Gastrocnemius medialis (tissue), 4 donors: ENCODE measurements at regions not wholly inside any gene's neighbourhood (a gene's known extent, or its start where the extent isn't known, plus 50 kb on each side); places are given as distances from the start of the nearest gene placed in this dataset.

Experiments used
- ATAC-seq, 2 donors: fragments of 150-250 bp; one replicate each; pipeline ENCODE4 v1.9.1; 2016
- DNase-seq, 2 donors: peaks; one replicate each; pipeline ENCODE4 v3.0.0-alpha.2; 2019
- H3K27ac ChIP-seq, 4 donors: fragments of 200-600 bp; sonication (generic); 1 replicate in 1 of 4; 2 replicates in 3 of 4; pipeline ENCODE4 v1.5.1; 2016 to 2018; ENCODE audit warnings: mild to moderate bottlenecking in 2 of 4, moderate library complexity in 1 of 4
- H3K27me3 ChIP-seq, 3 donors: fragments of 200-600 bp; sonication (generic) in 2 of 3; 1 replicate in 1 of 3; 2 replicates in 2 of 3; pipeline versions ENCODE4 v1.5.1 to v1.6.0; 2016 to 2019; ENCODE audit warnings: mild to moderate bottlenecking in 1 of 3, moderate library complexity in 1 of 3
- H3K36me3 ChIP-seq, 2 donors: fragments of 200-600 bp; sonication (generic) in 1 of 2; one replicate each; pipeline ENCODE4 v1.5.1; 2017 to 2018
- H3K4me1 ChIP-seq, 2 donors: fragments of 200-600 bp; sonication (generic) in 1 of 2; one replicate each; pipeline ENCODE4 v1.5.1; 2016 to 2017; ENCODE audit warnings: mild to moderate bottlenecking in 2 of 2
- H3K4me3 ChIP-seq, 4 donors: fragments of 200-600 bp; sonication (generic) in 3 of 4; 1 replicate in 1 of 4; 2 replicates in 3 of 4; pipeline ENCODE4 v1.5.1; 2016 to 2019; ENCODE audit warnings: mild to moderate bottlenecking in 2 of 4
- H3K9me3 ChIP-seq, 3 donors: fragments of 200-600 bp; sonication (generic) in 2 of 3; 1 replicate in 1 of 3; 2 replicates in 2 of 3; pipeline ENCODE4 v1.5.1; 2016 to 2019
- POLR2A ChIP-seq, 2 donors: fragments of 450-650 bp; IDR thresholded peaks; one replicate each; pipeline ENCODE4 v1.6.1; 2017; ENCODE audit warnings: antibody characterized with exemption in 2 of 2, mild to moderate bottlenecking in 2 of 2, moderate library complexity in 2 of 2
- in situ Hi-C, 4 donors: fragments of 200-750 bp; cut with MboI; loops; one replicate each; pipeline versions ENCODE4 v1.15.0 to v1.8.0; 2017; ENCODE audit warnings: low sequenced_read_pairs in 4 of 4
- intact Hi-C: fragments of 100-400 bp; cut with DNase I; formaldehyde crosslinking; loops from one replicate; pipeline ENCODE4 v1.15.1; 2023; ENCODE audit warnings: low total_unique reads
- TF ChIP-seq, protein P1 (sequence below), 5 experiments: fragments of 450-650 bp in 3 of 5; fragments of 200-600 bp in 2 of 5; sonication (generic) in 2 of 5; IDR thresholded peaks in 4 of 5; conservative IDR thresholded peaks in 1 of 5; 1 replicate in 4 of 5; 2 replicates in 1 of 5; pipeline ENCODE4 v1.5.1; 2016 to 2019; ENCODE audit warnings: antibody characterized with exemption in 5 of 5, mild to moderate bottlenecking in 3 of 5, moderate library complexity in 3 of 5

GRCh38 chr2:145957929-145958328, 1438.0 kb upstream of the ZEB2 start:
- no peak for DNase-seq
- no peak overlapping the region for H3K27ac ChIP-seq
- H3K36me3 ChIP-seq, result no peaks in the 10 kb centered on the region
- no peaks in the 10 kb centered on the region for H3K9me3 ChIP-seq
- H3K4me3 ChIP-seq, result no peak overlapping the region
- no peak for ATAC-seq
- no peaks in the 10 kb centered on the region for H3K4me1 ChIP-seq
- intact Hi-C loops, result no loop called here
- in situ Hi-C loops, result no loop called here
- TF ChIP-seq POLR2A (IDR thresholded peaks at IDR 0.05), result no peak
- TF ChIP-seq, protein P1, sequence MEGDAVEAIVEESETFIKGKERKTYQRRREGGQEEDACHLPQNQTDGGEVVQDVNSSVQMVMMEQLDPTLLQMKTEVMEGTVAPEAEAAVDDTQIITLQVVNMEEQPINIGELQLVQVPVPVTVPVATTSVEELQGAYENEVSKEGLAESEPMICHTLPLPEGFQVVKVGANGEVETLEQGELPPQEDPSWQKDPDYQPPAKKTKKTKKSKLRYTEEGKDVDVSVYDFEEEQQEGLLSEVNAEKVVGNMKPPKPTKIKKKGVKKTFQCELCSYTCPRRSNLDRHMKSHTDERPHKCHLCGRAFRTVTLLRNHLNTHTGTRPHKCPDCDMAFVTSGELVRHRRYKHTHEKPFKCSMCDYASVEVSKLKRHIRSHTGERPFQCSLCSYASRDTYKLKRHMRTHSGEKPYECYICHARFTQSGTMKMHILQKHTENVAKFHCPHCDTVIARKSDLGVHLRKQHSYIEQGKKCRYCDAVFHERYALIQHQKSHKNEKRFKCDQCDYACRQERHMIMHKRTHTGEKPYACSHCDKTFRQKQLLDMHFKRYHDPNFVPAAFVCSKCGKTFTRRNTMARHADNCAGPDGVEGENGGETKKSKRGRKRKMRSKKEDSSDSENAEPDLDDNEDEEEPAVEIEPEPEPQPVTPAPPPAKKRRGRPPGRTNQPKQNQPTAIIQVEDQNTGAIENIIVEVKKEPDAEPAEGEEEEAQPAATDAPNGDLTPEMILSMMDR (IDR thresholded peaks at IDR 0.05 in 4 of 5, conservative IDR thresholded peaks at IDR 0.05 in 1 of 5), result no peak
- H3K27me3 ChIP-seq, result no peaks in the 10 kb centered on the region

DNA sequence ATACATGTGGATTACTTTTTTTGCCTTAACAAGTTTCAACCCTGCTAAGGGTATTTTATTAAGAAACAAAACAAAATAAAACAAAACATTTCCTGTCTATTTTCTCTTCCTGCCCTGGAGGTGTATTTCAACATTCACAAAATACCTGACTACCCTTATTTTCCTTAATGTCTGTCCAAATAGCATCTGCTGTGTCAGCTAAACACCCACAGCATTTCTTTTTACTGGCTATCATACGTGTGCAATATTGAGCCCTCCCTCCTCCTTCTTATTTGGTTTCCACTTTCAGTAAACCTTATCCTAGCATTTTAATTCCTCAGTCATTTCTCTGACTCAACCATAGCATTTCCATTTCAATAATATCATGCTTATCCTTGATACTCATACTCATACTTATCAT, 1420.0 kb upstream of the ZEB2 start:
- Histone ChIP-seq H3K4me3 (no peak overlapping the region), H3K36me3 (no peaks in the 10 kb centered on the region), H3K4me1 (no peaks in the 10 kb centered on the region), H3K9me3 (no peaks in the 10 kb centered on the region), H3K27me3 (no peaks in the 10 kb centered on the region), H3K27ac (no peak overlapping the region)
- in situ Hi-C loops (no loop called here), intact Hi-C loops (no loop called here)
- DNase-seq (no peak), ATAC-seq (no peak)
- TF ChIP-seq, protein P1 (IDR thresholded peaks at IDR 0.05 in 4 of 5, conservative IDR thresholded peaks at IDR 0.05 in 1 of 5), result no peak
- TF ChIP-seq POLR2A (IDR thresholded peaks at IDR 0.05), result no peak

DNA sequence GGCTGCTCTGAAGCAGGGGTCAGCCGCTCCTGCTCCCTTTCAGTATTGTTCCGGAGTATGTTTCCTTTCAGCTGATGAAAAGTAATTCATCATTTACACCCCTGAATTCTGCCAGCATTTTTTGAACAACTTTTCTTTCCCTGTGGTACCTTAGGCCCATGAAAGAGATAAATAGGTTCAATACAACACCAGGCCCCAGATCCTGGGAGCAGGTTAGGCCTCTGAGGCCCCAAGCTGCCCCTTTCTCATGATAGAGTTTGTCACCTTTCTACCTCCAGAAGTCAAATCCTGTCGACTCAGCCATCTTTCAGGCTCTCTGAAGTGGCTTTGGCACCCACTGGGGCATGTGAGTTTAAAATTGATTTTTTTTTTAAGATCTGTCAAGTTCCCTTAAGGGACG, 1415.1 kb upstream of the ZEB2 start:
- DNase-seq (no peak), ATAC-seq (no peak)
- Histone ChIP-seq H3K27me3 (no peaks in the 10 kb centered on the region), H3K9me3 (no peaks in the 10 kb centered on the region), H3K4me1 (no peaks in the 10 kb centered on the region), H3K4me3 (no peak overlapping the region), H3K27ac (no peak overlapping the region), H3K36me3 (no peaks in the 10 kb centered on the region)
- TF ChIP-seq POLR2A (IDR thresholded peaks at IDR 0.05), result no peak
- TF ChIP-seq, protein P1 (IDR thresholded peaks at IDR 0.05 in 4 of 5, conservative IDR thresholded peaks at IDR 0.05 in 1 of 5), result no peak
- intact Hi-C loops (no loop called here), in situ Hi-C loops (no loop called here)

DNA sequence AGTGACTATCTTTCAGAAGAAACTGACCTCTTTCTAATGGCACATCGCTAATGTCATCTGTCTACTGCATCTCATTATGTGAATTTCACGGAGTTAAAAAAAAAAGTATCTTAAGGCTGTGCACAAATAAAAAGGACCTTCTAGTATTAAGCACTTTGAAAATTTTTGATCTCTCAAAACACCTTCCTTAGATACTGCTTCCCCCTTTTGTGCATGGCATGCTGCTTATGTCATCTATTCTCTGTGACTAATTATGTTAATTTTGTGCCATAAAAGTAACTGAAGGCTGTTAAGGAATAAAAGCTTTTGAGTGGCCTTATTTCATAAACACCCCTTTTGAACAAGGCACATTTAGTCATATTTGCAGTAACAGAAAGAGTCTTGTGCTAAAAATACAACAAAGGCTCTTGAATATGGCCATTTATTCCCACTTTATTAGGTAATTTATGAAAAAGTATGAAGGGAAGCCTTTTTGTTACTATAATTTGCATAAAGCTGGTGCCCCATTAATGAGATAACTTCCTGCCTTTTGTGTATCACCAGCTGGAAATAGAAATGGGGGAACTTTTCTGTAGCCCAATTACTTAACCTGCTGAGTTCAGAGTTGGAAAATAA, 1412.0 kb upstream of the ZEB2 start:
- TF ChIP-seq, protein P1 (IDR thresholded peaks at IDR 0.05 in 4 of 5, conservative IDR thresholded peaks at IDR 0.05 in 1 of 5), result no peak
- no peak for TF ChIP-seq POLR2A (IDR thresholded peaks at IDR 0.05)
- Histone ChIP-seq H3K4me1 (no peaks in the 10 kb centered on the region), H3K4me3 (no peak overlapping the region), H3K36me3 (no peaks in the 10 kb centered on the region), H3K9me3 (no peaks in the 10 kb centered on the region), H3K27ac (no peak overlapping the region), H3K27me3 (no peaks in the 10 kb centered on the region)
- DNase-seq, result no peak
- intact Hi-C loops (no loop called here), in situ Hi-C loops (no loop called here)
- no peak for ATAC-seq

DNA sequence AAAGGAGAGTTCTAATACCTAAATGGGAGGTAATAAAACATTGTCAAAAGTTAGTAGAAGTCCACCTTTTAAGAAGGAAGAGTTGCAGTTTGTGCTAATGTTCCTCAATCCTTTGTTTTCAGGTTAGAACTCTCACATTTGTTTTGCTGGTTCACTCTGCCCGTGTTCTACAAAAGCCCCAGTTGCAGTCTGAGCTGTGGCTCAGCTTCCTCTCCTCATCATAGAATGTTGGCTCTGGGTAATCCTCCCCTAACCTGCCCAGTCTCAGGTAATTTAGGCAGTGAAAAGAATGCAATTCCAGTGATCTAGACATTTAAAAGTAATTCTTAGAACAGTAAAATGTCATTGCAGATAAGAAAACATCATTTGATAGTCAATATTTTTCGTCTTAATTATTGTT, 1410.4 kb upstream of the ZEB2 start:
- no peak for ATAC-seq
- TF ChIP-seq POLR2A (IDR thresholded peaks at IDR 0.05), result no peak
- H3K4me3 ChIP-seq, result no peak overlapping the region

More for the DNA sequence above, 1410.4 kb upstream of the ZEB2 start:
- Histone ChIP-seq H3K27me3 (no peaks in the 10 kb centered on the region), H3K36me3 (no peaks in the 10 kb centered on the region), H3K9me3 (no peaks in the 10 kb centered on the region), H3K4me1 (no peaks in the 10 kb centered on the region), H3K27ac (no peak overlapping the region)
- in situ Hi-C loops (no loop called here), intact Hi-C loops (no loop called here)
- DNase-seq, result no peak
